Dermis blood vessel endothelial cell (primary cell): ENCODE measurements at regions not wholly inside any gene's neighbourhood (a gene's known extent, or its start where the extent isn't known, plus 50 kb on each side); places are given as distances from the start of the nearest gene placed in this dataset.
"Not testable (repeated sequence)": the region's sequence is repeated elsewhere in the genome, so short reads cannot be mapped to it uniquely, and the experiment has no call there.

Experiments used
- DNase-seq: peaks from one replicate; pipeline ENCODE4 v3.0.0; 2010

- no peak for DNase-seq
Observed at GRCh38 chr6:92710048-92710447, 709.3 kb downstream of the EPHA7 start.

DNA sequence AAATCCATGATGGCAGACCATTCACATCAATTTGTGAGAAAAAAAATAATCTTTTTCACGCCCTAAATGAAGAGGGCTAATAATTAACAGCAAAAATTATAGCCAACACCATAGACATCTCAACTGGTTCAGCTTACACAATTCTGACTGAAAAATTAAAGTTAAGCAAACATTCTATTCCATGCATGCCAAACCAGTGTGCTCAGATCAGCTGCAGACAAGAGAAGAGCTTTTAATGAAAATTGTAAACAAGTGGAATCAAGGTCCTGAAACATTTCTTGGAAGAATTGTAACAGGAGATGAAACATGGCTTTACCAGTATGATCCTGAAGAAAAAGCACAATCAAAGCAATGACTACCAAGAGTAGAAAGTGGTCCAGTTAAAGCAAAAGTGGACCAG lies 710.4 kb downstream of the EPHA7 start:
- DNase-seq = no peak

- no peak for DNase-seq
Observed at GRCh38 chr6:92708270-92708669, 711.1 kb downstream of the EPHA7 start.

GRCh38 chr6:92706976-92707375 lies 712.4 kb downstream of the EPHA7 start:
- no peak for DNase-seq

DNA sequence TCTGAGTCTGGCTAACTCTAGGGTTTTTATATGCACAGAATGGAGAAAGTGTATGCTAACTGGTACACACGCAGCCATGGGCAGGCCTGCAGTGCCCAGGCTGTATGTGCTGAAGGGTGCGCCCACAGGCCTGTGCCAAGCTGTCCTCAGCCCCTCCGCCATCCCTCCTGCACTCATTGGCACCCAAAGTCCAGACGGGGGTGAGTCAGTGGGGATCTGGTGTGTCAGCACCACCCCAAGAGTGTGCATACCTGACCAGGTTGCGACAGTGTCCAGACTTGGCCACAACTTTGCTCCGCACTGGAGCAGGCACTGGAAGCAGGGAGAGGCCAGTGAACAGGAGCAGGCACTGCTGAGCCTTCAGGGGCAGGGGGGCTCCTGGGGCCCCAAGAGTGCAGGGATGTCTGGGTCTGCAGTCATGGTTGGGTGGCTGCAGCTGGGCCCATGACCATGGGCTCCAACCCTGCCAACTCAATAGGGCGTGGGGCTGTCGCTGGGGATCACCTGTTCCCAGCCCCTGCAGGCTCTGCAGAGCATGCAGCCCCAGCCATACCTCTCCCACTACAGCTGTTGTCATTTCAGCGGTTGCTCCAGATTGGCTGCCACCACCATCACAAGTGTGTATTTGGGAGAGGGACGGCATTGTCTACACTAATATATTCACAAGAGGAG lies 717.8 kb downstream of the EPHA7 start:
- DNase-seq = no peak

DNA sequence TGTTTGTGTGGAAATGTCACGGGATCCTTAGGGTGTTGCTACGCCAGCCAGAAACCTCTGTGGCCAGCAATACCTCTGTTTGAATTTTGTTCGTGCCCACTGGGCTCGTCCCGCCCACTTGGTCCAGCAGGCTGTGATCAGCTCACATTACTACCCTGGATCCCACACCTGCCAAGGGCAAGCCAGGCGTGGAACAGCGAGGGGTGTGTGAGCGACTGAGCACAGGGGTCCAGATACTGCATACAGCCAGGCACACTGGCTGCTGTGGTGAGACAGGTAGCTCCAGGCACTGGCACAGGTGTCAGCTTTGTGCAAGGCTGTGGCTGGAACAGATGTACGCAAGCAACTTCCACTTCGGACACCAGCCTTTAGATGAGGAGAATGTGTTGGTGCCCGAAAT lies 718.9 kb downstream of the EPHA7 start:
- DNase-seq = no peak

DNA sequence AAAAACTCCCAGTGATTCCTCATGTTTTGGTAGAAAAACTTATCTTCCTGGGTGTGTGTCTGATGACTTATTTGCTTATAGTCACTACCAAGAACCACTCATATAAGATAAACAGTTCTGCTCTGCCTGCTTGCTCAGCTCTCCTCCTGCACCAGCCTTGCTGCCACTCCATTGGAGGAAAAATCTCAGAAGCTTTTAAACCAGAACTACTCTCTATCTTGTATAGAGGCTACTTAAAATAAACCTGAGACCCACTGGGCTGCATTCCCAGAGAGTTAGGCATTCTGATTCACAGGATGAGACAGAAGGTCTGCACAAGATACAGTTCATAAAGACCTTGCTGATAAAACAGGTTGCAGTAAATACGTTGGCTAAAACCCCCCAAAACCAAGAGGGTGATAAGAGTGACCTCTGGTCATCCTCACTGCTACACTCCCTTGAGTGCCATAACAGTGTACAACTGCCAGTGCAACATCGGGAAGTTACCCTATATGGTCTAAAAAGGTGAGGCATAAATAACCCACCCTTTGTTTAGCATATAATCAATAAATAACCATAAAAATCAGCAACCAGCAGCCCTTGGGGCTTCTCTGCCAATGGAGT lies 728.3 kb downstream of the EPHA7 start:
- DNase-seq = no peak

GRCh38 chr6:92688342-92688741 lies 731.0 kb downstream of the EPHA7 start:
- DNase-seq = peak; percentile 5

GRCh38 chr6:92687278-92687677 lies 732.1 kb downstream of the EPHA7 start:
- no peak for DNase-seq

DNA sequence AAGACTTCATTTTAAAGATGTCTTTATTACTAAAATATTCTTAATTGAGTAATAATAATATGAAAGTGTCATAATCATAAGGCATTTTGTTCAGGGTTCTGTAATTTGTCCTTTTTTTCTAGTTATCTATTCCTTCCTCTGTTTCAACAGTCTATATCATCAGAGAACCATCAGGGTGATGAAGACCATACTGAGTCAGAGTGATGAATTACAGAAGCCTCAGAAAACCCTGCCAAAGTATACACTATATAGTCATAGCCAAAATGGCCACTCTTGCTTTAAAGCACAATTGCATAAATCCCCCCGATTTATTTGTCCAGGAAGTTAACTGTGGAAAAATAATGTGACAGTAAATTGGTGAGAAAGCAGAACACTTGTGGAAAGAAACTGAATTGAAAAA lies 735.0 kb downstream of the EPHA7 start:
- DNase-seq = no peak

GRCh38 chr6:92683748-92684147 lies 735.6 kb downstream of the EPHA7 start:
- DNase-seq = no peak

GRCh38 chr6:92682516-92683398 lies 736.6 kb downstream of the EPHA7 start:
- no peak for DNase-seq

DNA sequence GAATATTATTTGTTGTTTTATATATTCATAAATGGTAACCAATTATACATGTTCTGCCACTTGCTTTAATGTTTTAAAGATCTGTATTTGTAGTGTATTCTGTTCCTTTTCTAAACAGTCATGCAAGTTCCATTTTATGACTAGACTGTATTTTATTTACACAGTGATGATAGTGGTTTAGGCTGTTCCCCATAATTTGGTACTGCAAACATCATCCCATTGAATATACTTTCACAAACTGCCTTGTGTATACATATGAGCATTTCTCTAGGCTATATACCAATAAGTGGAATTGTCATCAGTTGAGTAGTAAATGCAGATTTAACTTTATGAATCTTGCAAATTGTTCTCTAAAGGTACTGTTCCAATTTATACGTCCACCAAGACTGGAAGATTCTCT lies 738.0 kb downstream of the EPHA7 start:
- DNase-seq = no peak

- DNase-seq = not testable (repeated sequence)
Observed at GRCh38 chr6:92671462-92671861, 747.9 kb downstream of the EPHA7 start.

- DNase-seq = no peak
Observed at GRCh38 chr6:92667843-92668242, 751.5 kb downstream of the EPHA7 start.

DNA sequence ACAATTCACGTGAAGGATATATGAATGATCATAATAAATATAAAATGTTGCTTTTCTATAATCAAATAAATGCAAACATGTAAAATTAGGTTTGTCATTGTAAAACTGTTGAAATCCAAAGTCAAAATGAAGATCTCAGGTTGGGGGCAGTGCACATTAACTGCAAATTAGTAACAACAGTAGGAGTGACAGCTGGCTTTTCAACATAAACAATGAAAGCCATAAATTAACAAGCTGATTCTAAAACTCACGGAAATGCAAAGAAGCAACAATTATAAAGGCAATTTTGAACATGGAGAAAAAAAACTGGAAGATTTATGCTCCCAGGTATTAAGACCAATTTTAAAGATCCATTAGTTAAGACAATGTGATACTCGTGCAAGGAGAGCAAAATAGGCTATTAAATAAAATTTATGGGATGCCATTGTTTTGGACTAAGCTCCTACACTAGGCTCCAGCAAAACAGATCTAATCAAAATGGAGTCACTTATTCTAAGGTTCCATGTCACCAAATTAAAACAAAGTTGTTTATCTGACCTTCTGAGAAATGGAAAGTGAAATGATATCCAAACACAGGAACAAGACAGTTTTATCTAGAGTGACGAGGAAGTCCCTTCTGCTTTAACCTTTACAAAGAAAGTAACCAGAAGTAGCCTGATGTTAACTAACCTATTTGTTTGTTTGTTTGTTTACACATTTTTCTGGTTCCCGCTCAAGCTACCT lies 770.8 kb downstream of the EPHA7 start:
- no peak for DNase-seq

DNA sequence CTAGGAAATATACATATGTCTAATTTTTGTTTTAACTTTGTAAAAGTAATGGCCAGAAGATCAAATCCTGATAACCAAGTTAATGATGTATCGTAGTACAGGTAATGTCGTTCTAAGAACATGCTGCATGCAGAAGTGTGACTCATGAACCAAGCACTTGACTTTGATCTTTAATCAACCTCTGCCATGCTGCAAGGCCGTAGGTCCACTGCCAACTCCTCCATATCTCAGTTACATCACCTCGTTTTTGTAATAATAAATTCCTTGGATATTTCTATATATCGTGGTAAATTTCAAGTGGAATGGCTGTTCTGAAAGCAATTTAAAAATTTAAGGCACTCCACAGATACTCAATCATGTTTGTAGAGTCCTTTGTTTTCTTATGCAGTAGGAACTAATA lies 771.7 kb downstream of the EPHA7 start:
- no peak for DNase-seq

- DNase-seq = peak; percentile 82
Observed at GRCh38 chr6:92644104-92644791, 775.1 kb downstream of the EPHA7 start.

DNA sequence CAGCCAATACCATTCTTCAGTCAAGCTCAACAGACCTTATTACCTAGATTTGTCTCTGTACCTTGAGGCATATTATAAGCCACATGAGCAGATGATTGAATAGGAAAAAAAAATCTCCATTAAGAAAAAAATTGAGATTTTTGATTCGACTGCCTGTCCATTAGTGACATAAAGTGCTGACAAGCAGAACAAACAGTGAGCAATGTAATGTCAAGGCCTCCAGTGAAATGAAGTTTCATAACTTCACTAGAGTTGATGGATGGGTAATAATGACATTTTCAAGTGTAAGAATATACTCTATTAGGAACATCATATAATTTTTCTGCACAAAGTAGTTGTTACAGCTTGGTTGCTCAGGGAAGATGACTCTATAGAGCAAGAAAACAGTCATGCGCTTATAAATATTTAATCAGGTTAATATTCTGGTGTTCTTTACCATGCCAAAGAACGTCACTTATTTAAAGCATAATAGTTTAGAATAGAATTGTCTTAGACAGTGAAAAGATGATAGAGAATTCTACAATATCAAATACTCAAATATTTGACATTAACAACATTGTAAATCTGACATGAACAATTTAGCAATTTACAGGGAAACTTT lies 783.7 kb downstream of the EPHA7 start:
- no peak for DNase-seq

DNA sequence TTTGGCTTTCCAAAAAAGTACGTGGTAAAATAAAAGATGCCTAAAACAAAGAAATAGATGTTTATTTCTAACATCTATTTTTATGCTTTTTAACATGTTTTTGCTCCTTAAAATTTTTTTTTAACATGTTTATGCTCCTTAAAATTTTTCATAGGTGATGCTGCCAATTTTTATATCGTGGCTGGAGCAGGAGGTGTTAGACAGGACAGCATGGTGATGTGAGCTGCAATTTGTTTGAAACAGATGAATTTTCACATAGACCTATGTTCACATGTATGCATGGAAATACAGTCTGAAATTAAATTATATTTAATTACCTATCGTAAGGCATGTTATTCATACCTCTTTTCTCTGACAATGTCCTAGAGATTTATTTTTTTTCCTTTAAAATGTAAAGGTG lies 784.8 kb downstream of the EPHA7 start:
- no peak for DNase-seq

DNA sequence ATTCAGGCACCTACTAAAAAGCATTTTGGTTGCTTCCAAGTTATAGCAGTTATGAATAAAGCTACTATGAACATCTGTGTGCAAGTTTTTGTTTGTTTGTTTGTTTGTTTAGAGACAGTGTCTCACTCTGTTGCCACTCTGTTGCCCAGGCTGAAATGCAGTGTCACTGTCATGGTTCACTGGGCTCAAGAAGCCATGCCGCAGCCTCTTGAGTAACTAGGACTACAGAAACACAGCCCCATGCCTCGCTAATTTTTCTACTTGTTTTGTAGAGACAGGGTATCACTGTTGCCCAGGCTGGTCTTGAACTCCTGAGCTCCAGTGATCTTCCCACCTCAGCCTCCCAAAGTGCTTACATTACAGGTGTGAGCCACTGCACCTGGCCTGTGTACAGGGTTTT lies 795.9 kb downstream of the EPHA7 start:
- DNase-seq = no peak

DNA sequence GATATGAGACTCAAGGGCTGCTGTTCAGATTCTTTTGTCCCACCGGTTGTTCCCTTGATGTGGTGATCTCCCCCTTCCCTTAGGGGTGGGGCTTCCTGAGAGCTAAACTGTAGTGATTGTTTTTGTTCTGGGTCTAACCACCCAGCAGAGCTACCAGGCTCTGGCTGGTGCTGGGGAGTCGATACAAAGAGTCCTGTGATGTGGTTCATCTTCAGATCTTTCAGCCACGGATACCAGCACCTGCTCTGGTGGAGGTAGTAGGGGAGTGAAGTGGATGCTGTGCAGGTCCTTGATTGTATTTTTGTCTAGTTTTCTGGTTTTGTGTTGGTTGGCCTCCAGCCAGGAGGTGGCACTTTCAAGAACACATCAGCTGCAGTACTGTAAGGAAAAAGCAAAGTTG lies 801.6 kb downstream of the EPHA7 start:
- no peak for DNase-seq
